Activated CD4-positive, alpha-beta T cell treated with anti-CD3 and anti-CD28 coated beads for 36 hours (primary cell): ENCODE measurements at regions not wholly inside any gene's neighbourhood (a gene's known extent, or its start where the extent isn't known, plus 50 kb on each side); places are given as distances from the start of the nearest gene placed in this dataset.

ENCODE experiments used
- ATAC-seq: fragments of 200-7000 bp; cut with Tn5 transposase; one replicate; pipeline ENCODE4 v1.10.0; 2021; ENCODE audit warnings: mild to moderate bottlenecking, moderate library complexity
- CTCF ChIA-PET: fragments of 350-600 bp; sonication (Branson Sonifier 250); formaldehyde crosslinking; loops from one replicate; lab custom pipeline; 2021; ENCODE audit warnings: antibody characterized with exemption; lab: Charles Lee
- POLR2A ChIA-PET: fragments of 350-600 bp; sonication (Branson Sonifier 250); formaldehyde crosslinking; loops from one replicate; lab custom pipeline; 2021; ENCODE audit warnings: antibody characterized with exemption, inconsistent platforms; lab: Charles Lee
- DNase-seq: peaks from one replicate; pipeline ENCODE4 v3.0.0-alpha.2; 2020
- H3K27ac Mint-ChIP-seq: one replicate; pipeline ENCODE4 v1.8.0; 2021; ENCODE audit warnings: mixed read lengths
- H3K27me3 Mint-ChIP-seq: one replicate; pipeline ENCODE4 v1.8.0; 2021; ENCODE audit warnings: mixed read lengths
- H3K36me3 Mint-ChIP-seq: one replicate; pipeline ENCODE4 v1.8.0; 2021; ENCODE audit warnings: low read depth, mixed read lengths
- H3K4me1 Mint-ChIP-seq: one replicate; pipeline ENCODE4 v1.8.0; 2021; ENCODE audit warnings: mixed read lengths
- H3K4me3 Mint-ChIP-seq: one replicate; pipeline ENCODE4 v1.8.0; 2021; ENCODE audit warnings: mild to moderate bottlenecking, moderate library complexity, mixed read lengths
- H3K9me3 Mint-ChIP-seq: one replicate; pipeline ENCODE4 v1.8.0; 2021; ENCODE audit warnings: low read depth, mixed read lengths
- intact Hi-C, 2 experiments: fragments of 100-400 bp; cut with DNase I in 1 of 2; cut with micrococcal nuclease in 1 of 2; formaldehyde crosslinking; loops; one replicate each; pipeline versions ENCODE4 v1.14.2 to v1.15.1; 2022 to 2024; cut with DNase I, micrococcal nuclease

GRCh38 chr1:38257374-38257773 lies 210.8 kb upstream of the POU3F1 start:
- no peaks in the 10 kb centered on the region for H3K9me3 Mint-ChIP-seq
- H3K36me3 Mint-ChIP-seq, result no peaks in the 10 kb centered on the region
- peaks cover 11% of the 10 kb centered on the region for H3K27me3 Mint-ChIP-seq
- ATAC-seq, result no peak
- no peak overlapping the region for H3K4me3 Mint-ChIP-seq
- H3K4me1 Mint-ChIP-seq, result no peaks in the 10 kb centered on the region
- DNase-seq, result no peak
- no peak overlapping the region for H3K27ac Mint-ChIP-seq
- intact Hi-C loops, result no loop called here
- ChIA-PET POLR2A (no interaction called here), CTCF (no interaction called here)

GRCh38 chr1:38256072-38256471 lies 209.5 kb upstream of the POU3F1 start:
- intact Hi-C loops, result no loop called here
- DNase-seq, result no peak
- Mint-ChIP-seq H3K27me3 (peaks cover 11% of the 10 kb centered on the region), H3K9me3 (no peaks in the 10 kb centered on the region), H3K4me1 (no peaks in the 10 kb centered on the region), H3K36me3 (no peaks in the 10 kb centered on the region), H3K4me3 (no peak overlapping the region), H3K27ac (no peak overlapping the region)
- ChIA-PET CTCF (no interaction called here), POLR2A (no interaction called here)
- no peak for ATAC-seq

- no peaks in the 10 kb centered on the region for H3K36me3 Mint-ChIP-seq
- H3K4me3 Mint-ChIP-seq, result no peak overlapping the region
- ChIA-PET CTCF (no interaction called here), POLR2A (no interaction called here)
- no peaks in the 10 kb centered on the region for H3K9me3 Mint-ChIP-seq
- intact Hi-C loops, result no loop called here
- no peak overlapping the region for H3K27ac Mint-ChIP-seq
- DNase-seq, result no peak
- peaks cover 25% of the 10 kb centered on the region for H3K27me3 Mint-ChIP-seq
- no peak for ATAC-seq
- H3K4me1 Mint-ChIP-seq, result no peaks in the 10 kb centered on the region
These were observed 206.7 kb upstream of the POU3F1 start for GRCh38 chr1:38253314-38253713.

- DNase-seq, result no peak
- no peaks in the 10 kb centered on the region for H3K9me3 Mint-ChIP-seq
- CTCF ChIA-PET, result no interaction called here
These were observed 203.8 kb upstream of the POU3F1 start for GRCh38 chr1:38250356-38250755.

GRCh38 chr1:38249001-38249400 lies 202.4 kb upstream of the POU3F1 start:
- Mint-ChIP-seq H3K27me3 (peaks cover 22% of the 10 kb centered on the region), H3K9me3 (no peaks in the 10 kb centered on the region), H3K27ac (no peak overlapping the region), H3K36me3 (no peaks in the 10 kb centered on the region), H3K4me3 (no peak overlapping the region), H3K4me1 (no peaks in the 10 kb centered on the region)
- intact Hi-C loops, result no loop called here
- ATAC-seq, result no peak
- CTCF ChIA-PET, result no interaction called here
- no peak for DNase-seq
- POLR2A ChIA-PET, result no interaction called here

More at GRCh38 chr1:38250356-38250755, 203.8 kb upstream of the POU3F1 start:
- intact Hi-C loops, result no loop called here
- no peak for ATAC-seq
- H3K27me3 Mint-ChIP-seq, result peaks cover 23% of the 10 kb centered on the region
- H3K4me1 Mint-ChIP-seq, result no peaks in the 10 kb centered on the region
- no peak overlapping the region for H3K27ac Mint-ChIP-seq
- H3K4me3 Mint-ChIP-seq, result no peak overlapping the region
- H3K36me3 Mint-ChIP-seq, result no peaks in the 10 kb centered on the region
- POLR2A ChIA-PET, result no interaction called here

- Mint-ChIP-seq H3K9me3 (no peaks in the 10 kb centered on the region), H3K27me3 (peaks cover 17% of the 10 kb centered on the region), H3K27ac (no peak overlapping the region), H3K4me3 (no peak overlapping the region), H3K4me1 (no peaks in the 10 kb centered on the region), H3K36me3 (no peaks in the 10 kb centered on the region)
- intact Hi-C loops, result no loop called here
- ChIA-PET POLR2A (no interaction called here), CTCF (no interaction called here)
- DNase-seq (no peak), ATAC-seq (no peak)
These were observed 200.7 kb upstream of the POU3F1 start for GRCh38 chr1:38246955-38247952.

GRCh38 chr1:38244218-38244845 lies 197.7 kb upstream of the POU3F1 start:
- DNase-seq, result no peak
- H3K4me3 Mint-ChIP-seq, result no peak overlapping the region
- H3K36me3 Mint-ChIP-seq, result no peaks in the 10 kb centered on the region
- H3K4me1 Mint-ChIP-seq, result no peaks in the 10 kb centered on the region
- peaks cover 8% of the 10 kb centered on the region for H3K27me3 Mint-ChIP-seq
- POLR2A ChIA-PET, result no interaction called here
- CTCF ChIA-PET, result no interaction called here
- no peaks in the 10 kb centered on the region for H3K9me3 Mint-ChIP-seq
- no peak overlapping the region for H3K27ac Mint-ChIP-seq
- ATAC-seq, result no peak
- intact Hi-C loops, result no loop called here

GRCh38 chr1:38243106-38243505 lies 196.5 kb upstream of the POU3F1 start:
- POLR2A ChIA-PET, result interaction anchor here (0.6 kb wide), 1 partner anchor 215 kb away, joined by 3 read pairs; no protein-coding TSS in a partner anchor
- ATAC-seq, result no peak
- Mint-ChIP-seq H3K4me1 (no peaks in the 10 kb centered on the region), H3K4me3 (no peak overlapping the region), H3K36me3 (no peaks in the 10 kb centered on the region), H3K9me3 (no peaks in the 10 kb centered on the region), H3K27ac (no peak overlapping the region), H3K27me3 (peaks cover 3% of the 10 kb centered on the region)
- no peak for DNase-seq
- intact Hi-C loops, result no loop called here
- CTCF ChIA-PET, result no interaction called here

GRCh38 chr1:38242506-38242905 lies 195.9 kb upstream of the POU3F1 start:
- CTCF ChIA-PET, result no interaction called here
- intact Hi-C loops, result no loop called here
- ATAC-seq (no peak), DNase-seq (no peak)
- Mint-ChIP-seq H3K4me3 (no peak overlapping the region), H3K27ac (no peak overlapping the region), H3K9me3 (no peaks in the 10 kb centered on the region), H3K27me3 (peaks cover under 1% of the 10 kb centered on the region), H3K36me3 (no peaks in the 10 kb centered on the region), H3K4me1 (no peaks in the 10 kb centered on the region)
- POLR2A ChIA-PET, result no interaction called here

GRCh38 chr1:38241594-38242334 lies 195.2 kb upstream of the POU3F1 start:
- ChIA-PET POLR2A (no interaction called here), CTCF (interaction anchor here (0.7 kb wide), 1 partner anchor 129 kb away, joined by 3 read pairs; no protein-coding TSS in a partner anchor)
- H3K36me3 Mint-ChIP-seq, result no peaks in the 10 kb centered on the region
- intact Hi-C loops, result no loop called here
- H3K9me3 Mint-ChIP-seq, result no peaks in the 10 kb centered on the region
- H3K27me3 Mint-ChIP-seq, result no peaks in the 10 kb centered on the region
- no peak overlapping the region for H3K4me3 Mint-ChIP-seq
- ATAC-seq (no peak), DNase-seq (no peak)
- H3K27ac Mint-ChIP-seq, result no peak overlapping the region
- no peaks in the 10 kb centered on the region for H3K4me1 Mint-ChIP-seq

- Mint-ChIP-seq H3K4me1 (no peaks in the 10 kb centered on the region), H3K4me3 (no peak overlapping the region), H3K36me3 (no peaks in the 10 kb centered on the region), H3K27me3 (peaks cover 2% of the 10 kb centered on the region), H3K27ac (no peak overlapping the region), H3K9me3 (no peaks in the 10 kb centered on the region)
- ChIA-PET POLR2A (no interaction called here), CTCF (no interaction called here)
- no peak for DNase-seq
- no peak for ATAC-seq
- intact Hi-C loops, result no loop called here
These were observed 194.0 kb upstream of the POU3F1 start for GRCh38 chr1:38240618-38241017.
